ENCODE measurements at regions not wholly inside any gene's neighbourhood (a gene's known extent, or its start where the extent isn't known, plus 50 kb on each side); places are given as distances from the start of the nearest gene placed in this dataset.
"Not testable (repeated sequence)": the region's sequence is repeated elsewhere in the genome, so short reads cannot be mapped to it uniquely, and the experiment has no call there.

DNA sequence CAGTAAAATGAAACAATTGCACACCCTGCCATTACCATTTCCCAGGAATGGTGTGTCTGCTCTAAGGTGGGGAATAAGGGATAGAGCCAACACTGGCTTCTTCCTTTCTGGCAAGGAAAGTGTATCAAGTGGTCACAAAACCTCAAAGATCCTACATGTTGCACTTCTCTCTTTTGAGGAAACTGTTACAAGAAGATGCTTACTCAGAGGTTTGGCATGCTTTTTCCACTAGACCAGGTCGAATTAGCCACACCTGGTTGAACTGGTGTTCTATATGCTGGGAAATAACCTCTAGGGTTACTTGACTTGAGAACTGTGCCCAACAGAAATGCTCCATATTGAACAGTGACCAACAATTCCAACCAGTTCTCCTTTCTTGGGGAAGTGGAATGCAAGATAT, 102.9 kb downstream of the LRRN1 start:
- no peak for DNase-seq

GRCh38 chr3:3906171-3906570, 106.9 kb downstream of the LRRN1 start:
- no peak for DNase-seq

DNA sequence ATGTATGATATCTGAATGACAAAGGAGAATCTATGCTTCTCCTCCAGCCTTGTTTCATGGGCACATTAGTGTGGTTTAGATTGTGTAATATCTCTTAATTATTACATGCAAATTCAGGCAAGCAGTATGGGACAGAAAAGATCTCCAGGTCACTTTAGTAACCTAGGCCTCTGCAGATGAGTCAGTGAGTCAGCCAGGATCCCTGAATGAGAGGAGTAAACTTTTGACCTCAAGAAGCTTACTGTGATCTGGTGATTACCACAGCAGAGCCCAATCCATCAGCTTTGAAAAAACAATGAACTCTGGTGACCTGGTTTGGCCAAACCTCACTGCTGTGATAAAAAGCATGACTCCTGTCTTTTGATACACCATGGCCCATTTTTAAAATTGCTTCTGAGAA, 107.8 kb downstream of the LRRN1 start:
- no peak for DNase-seq

- DNase-seq = no peak
These were observed 119.5 kb downstream of the LRRN1 start for GRCh38 chr3:3918763-3919162.

- no peak for DNase-seq
These were observed 120.1 kb downstream of the LRRN1 start for GRCh38 chr3:3919316-3919715.

GRCh38 chr3:3923619-3924018, 124.4 kb downstream of the LRRN1 start:
- DNase-seq = no peak

DNA sequence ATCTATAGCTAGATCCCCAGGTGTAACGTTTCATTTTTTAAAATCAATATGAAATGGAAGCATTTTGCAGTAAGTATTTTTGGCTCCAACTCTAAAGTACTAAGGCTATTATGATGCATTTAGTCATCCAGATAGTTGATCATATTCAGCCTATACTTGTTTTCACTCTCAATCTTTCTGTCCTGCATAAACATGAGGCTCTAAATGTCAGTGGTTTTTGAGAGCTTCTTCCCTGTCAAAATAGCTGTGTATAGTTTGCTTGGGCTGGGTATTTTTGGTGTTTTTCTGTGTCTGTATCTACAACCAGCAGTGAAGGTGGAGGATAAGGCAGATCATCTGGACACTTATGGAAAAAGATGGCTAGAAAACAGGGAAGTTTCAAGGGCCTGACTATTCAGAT, 128.0 kb downstream of the LRRN1 start:
- DNase-seq = no peak

DNA sequence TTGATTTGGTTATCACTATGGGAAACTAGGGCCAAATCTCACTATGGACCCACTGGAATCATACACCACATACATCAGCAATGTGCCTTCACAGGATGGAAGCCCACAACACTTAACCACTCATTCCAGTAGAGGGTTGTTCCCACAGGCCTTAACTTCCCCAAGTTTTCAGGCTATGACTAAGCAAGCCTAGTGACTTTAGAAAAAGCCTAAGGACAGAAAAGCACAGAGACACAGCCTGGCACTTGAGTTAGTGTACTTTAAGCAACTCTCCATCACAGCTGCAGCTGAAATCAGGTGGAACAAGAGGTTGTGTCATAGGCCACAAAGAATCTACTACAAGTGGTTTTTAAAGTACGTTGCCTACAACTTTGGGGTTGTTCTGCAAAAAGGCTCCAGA, 128.7 kb downstream of the LRRN1 start:
- no peak for DNase-seq

DNA sequence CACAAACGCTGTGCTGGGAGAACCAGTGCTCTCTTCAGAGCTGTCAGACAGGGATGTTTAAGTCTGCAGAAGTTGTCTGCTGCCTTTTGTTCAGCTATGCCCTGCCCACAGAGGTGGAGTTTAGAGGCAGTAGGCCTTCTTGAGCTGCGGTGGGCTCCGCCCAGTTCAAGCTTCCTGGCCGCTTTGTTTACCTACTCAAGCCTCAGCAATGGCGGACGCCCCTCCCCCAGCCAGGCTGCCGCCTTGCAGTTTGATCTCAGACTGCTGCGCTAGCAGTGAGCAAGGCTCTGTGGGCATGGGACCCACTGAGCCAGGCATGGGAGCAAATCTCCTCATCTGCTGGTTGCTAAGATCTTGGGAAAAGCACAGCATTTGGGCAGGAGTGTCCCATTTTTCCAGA, 142.1 kb downstream of the LRRN1 start:
- not testable (repeated sequence) for DNase-seq

DNA sequence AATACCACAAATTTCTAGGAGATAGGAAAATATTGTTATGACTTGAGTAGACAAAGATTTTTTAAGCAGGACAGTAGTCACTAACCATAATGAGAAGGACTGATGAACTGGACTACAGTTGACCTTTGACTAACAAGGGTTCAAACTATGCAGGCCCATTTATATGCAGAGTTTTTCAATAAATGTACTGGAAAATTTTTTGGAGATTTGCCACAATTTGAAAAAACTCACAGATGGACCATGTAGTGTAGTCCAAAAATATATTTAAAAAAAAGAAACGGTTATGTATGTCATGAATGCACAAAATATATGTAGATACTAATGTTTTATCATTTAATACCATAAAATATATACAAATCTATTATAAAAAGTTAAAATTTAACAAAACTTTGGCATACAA, 151.8 kb downstream of the LRRN1 start:
- DNase-seq = no peak

DNA sequence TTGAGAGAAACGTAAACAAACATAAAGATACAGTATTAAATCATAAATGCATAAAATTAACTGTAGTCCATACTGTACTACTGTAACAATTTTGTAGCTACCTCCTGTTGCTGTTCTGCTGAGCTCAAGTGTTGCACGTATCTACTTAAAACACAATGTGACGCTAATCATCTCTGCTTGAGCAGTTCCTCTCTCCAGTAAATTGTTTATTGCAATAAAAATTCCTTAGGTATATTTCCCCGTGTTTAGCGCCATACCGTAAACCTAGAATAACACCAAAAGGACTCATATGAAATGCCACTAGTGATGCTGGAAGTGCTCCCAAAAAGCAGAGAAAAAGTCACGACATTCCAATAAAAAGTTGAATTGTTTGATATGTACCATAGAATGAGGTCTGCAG, 152.3 kb downstream of the LRRN1 start:
- DNase-seq = no peak

DNA sequence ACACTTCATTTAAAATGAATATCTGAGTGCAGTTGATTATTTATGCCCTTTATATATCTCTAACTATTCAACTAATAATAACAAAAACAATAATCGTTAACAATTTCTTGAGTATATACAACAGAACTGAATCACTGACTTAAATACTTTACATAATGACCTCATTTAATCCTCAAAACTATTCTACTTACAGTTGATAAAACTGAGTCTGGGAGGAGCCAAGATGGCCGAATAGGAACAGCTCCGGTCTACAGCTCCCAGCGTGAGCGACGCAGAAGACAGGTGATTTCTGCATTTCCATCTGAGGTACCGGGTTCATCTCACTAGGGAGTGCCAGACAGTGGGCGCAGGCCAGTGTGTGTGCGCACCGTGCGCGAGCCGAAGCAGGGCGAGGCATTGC, 163.6 kb downstream of the LRRN1 start:
- DNase-seq = not testable (repeated sequence)

DNA sequence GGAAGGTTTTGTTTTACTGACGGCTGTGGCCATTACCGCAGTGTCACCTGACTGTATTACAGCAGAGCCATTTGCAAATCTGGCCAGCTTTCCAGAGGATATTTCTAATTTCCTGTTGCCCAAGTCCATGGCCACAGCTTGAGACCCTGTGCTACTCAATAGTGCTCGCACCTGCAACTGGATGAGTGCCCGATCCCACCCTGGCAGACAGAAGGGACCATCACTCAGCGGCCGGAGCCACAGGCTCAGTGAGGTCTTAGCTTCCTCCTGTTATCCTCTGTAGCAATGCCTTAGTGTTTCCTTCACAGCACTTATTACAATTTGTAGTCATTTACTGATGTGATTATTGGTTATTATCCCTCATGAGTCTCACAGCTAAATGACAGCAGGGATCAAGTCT, 184.8 kb downstream of the LRRN1 start:
- no peak for DNase-seq

DNA sequence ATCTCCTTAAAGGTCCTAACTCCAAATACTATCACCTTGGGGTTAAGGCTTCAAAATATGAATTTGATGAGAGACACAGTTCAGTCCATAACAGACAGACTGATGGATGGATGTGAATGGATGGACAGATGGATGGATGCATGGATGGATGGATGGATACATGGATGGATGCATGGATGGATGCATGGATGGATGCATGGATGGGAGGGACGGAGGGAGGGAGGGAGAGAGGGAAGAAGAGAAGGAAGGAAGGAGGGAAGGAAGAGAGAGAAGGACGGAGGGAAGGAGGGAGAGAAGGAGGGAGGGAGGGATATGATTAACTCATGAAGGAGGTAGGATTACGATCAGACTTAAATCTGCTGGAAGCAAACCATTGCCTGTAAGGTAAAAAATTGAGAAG, 192.4 kb downstream of the LRRN1 start:
- no peak for DNase-seq

DNA sequence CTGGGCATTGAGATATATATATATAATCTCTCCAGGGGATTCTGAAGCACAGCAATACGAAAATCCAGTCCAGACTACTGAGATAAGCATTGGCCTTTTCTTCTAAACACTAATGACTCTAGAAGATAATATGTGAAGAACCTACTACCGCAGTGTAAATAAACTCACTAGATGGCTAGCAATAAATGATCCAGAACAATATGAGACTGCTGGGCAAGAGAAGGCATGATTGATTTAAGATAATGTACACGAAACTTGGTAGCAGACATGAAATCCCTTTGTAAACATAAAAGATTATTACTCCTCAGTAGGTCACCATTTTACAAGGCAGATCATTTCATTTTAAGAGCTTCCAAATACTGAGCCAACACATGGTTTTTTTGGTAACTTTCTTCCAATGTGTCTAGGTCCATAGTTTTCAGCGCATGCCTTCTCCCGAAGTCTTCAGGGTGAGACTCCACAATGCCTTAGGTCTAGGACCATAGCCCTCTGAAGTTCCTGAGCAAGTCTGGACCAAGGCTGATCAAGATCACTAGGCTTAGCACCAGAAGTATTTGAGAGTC, 193.2 kb downstream of the LRRN1 start:
- DNase-seq = no peak

DNA sequence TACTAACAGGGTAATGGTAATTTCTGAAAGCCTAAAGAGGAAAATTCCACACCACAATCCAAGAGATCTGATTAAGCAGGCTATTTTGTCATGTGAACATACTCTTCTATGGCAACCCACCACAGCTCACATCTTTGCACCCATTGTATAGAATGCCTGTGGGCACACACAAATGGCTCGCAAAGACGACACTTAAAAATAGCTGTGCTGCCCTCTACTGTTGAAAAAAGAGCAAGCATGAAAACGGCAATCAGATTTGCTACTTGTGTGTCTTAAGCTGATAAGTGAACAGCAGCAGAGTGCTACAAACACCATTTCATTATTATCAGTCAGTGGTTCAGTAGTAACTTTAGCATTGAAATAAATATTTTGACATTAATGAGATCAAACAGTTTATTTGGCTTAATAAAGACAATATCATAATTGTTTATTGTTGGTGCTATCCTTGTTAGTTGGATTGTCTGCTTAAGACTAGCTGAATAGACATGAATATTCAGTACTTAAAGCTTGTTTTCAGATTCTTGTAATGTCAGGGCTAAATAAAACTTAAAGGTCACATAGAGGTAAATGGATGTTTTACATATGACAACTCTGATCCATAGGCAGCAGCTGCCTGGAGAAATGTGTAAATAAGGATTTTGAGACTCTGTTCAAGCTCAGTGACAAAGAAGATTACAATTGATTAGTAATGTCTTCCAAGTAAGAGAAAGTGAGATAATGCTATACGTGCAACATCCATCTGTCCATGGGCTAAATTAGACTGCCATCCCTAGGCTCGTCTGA, 199.1 kb downstream of the LRRN1 start:
- DNase-seq = peak in 1 of 2 donors; percentile 25

DNA sequence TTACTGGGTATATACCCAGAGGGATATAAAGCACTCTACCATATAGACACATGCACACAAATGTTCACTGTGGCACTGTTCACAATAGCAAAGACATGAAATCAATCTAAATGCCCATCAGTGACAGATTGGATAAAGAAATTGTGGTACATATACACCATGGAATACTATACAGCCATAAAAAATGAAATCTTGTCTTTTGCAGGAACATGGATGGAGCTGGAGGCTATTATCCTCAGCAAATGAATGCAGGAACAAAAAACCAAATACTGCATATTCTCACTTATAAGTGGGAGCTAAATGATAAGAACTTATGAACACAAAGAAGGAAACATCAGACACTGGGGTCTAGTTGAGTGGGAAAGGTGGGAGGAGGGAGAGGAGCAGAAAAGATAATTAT, 200.1 kb downstream of the LRRN1 start:
- not testable (repeated sequence) for DNase-seq

GRCh38 chr3:4001976-4002375, 202.7 kb downstream of the LRRN1 start:
- no peak for DNase-seq

- no peak for DNase-seq
These were observed 207.1 kb downstream of the LRRN1 start for GRCh38 chr3:4006288-4006687.

DNA sequence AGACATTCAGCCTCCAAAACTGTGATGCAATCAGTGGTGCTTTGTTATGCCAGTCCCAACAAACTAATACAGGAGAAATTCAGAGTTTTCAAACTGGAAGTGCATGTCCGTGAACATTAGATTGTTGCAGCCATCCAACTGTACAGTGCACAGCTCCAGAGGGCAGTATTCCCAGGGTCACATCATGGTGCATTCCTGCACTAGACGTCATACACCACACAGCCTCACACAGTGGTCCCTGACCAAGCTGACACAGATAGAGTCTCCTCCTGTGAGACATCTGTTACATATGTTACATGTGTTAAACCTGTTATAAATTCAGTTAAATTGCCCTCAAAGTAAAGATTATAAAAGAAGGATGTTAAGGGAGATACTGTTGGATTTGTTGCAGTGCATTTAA, 209.0 kb downstream of the LRRN1 start:
- no peak for DNase-seq

DNA sequence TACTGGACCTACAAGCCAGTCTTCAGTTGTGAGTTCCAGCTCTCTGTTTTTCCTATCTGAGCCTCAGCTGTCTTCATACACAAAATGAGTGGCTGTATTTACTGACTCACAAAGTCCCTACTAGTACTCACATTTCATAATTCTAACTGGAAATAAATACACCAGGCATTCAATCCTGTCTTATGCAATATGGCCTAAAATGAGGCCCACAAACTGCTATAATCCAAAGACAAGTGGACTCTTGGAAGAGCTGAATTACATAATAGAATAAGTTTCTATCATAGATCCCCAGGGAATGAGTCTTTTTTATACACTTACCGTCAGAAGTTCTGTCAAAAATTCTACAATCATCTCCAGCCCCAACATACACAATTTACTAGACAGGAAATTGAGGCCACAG, 211.9 kb downstream of the LRRN1 start:
- DNase-seq = no peak

DNA sequence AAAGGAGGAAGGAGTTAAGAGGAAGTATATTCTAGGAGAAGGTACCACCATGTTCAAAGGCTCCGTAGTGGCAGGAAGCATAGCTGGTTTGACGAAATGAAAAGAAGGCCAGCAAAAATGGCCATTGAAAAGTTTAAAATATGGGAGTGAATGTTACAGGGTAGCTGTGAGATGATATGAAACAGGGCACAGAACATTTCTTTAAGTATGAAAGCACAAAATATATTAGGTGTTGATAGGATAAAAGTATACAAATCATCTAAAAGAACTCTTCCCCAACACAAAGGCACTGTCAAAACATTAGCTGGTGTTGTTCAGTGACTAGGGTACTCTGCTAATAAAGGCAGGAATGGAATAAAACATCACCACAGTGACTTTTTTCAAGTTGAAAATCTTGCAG, 216.2 kb downstream of the LRRN1 start:
- no peak for DNase-seq

GRCh38 chr3:4019501-4019900, 220.3 kb downstream of the LRRN1 start:
- DNase-seq = no peak

DNA sequence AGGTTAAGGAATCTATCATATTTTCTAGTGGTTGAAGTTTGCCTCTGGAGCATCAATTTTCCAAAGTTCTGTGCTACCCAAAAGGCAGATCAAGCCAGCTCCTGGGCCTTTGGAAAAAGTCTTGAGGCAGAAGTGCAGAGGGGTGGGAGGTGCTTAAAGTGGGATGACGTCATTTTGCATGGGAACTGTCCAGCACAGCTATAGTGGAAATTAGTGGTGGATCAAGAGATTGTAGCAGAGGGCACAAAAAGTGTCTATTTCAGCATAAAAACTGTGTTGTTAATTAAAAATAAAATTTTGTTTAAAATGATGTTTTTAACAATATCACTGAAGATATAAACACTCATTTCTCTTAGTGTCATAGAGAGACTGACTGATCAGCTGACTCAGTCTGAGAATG, 221.9 kb downstream of the LRRN1 start:
- DNase-seq = no peak

- no peak for DNase-seq
These were observed 229.9 kb downstream of the LRRN1 start for GRCh38 chr3:4029135-4029534.

All from CD4-positive, alpha-beta T cell treated with Interleukin-1 beta for 1 hour (primary cell).